NCI-H82 treated with DMSO at 0.1 percent for 48 hours (cell line): ENCODE measurements at regions not wholly inside any gene's neighbourhood (a gene's known extent, or its start where the extent isn't known, plus 50 kb on each side); places are given as distances from the start of the nearest gene placed in this dataset.

Experiments used
- DNase-seq: peaks from one replicate; lab custom pipeline; 2025; ENCODE audit not compliant: unreplicated experiment; lab: John Stamatoyannopoulos, UW

DNA sequence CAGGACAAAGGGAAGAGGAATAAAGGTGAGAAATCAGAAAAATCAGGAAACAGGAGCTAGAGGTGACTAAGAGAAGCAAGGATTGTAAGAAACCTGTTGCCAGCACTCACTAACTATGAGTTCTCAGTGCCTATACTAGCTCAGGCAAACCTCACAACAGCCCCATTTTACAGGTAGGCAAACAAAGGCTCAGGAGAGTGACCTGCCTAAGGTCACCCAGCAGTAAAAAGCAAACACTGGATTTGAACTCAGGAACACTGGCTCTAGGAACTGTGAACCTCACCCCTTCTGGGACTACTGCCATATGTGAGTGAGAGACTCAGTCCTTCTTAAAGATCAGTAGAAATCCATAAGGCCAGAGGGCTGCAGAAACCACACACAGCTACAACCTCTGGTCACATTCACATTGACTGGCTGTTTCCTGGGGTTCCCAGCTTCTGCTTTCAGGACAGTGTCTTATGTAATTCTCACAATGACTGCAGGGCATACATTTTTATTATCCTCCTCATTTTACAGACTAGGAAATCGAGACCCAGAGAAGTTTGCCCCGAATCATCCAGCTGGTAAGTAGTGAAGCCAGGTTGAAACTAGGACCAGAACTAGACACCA is 80.7 kb upstream of the MAFB start:
- no peak for DNase-seq

DNA sequence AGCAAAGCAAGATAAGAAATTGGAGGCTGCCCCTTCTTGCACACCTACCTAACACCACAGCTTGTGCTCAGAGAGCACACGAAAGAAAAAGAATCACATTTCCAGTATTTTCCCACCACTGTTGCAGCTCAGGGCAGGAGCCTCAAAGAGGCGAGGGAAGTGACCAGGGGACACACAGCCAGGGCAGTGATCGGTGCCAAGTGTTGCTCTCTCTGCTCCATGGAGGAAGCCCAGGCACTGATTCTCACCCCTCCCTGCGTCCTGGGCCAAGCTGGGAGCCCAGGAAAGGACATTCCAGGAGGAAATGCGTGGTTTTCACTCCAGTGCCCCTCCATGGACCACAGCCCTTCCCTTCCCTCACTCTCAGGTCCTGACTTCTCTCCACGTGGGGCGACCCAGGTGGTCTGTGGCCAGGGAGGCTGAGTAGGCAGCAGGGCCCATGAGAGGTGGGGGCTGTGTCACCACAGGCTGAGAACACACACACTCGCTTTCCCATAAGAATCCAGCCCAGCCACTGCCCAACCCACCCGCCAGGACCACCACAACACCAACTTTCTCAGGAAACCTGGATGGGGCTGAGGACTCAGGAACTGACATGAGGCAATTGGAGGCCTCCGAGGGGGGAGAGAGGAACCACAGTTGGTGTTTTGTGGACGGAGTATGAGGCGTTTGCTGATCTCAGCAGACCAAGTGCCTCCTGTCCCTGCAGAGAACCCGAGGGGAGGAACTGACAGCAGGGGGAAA is 81.7 kb upstream of the MAFB start:
- no peak for DNase-seq

DNA sequence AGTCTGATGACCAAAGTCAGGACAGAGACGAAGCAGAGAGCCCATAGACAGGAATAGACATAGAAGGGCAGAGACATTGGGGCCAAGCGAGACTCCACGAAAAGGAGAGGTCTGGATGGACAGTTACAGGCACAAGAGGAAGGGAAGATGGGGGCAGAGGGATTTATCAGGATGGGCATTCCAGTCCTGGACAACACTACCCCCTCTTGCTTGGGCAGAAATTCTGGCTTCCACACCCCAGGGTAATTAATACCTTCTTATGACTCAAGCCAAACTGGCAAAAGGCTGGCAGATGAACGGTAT is 82.2 kb upstream of the MAFB start:
- DNase-seq: no peak

DNA sequence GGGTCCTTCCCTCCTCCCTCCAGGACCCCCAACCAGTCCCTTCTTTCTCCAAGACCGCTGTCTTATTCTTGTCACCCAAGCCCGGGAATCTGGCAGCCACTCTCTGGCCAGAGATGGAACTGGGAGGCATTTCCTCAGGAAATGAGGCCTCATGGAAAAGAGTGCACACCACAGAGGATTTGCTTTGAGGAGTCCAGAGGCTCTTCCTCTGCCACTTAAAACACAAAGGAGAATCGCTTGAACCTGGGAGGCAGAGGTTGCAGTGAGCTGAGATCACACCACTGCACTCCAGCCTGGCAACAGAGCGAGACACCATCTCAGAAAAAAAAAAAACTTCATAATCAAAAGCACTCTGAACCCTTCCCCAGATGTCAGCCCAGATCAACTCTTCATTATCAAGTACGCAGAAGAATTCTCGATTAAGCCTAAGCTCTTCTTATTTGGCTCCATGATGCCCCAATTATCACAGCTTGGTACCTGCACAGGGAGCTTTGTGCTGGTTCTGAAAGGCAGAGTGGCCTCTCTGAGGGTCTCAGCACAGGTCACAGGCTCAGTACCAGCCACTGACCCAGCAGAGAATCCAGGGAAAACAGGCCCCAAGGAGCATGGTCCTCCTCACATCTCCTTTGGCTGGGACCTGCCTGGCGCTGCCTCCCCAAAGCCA is 82.9 kb upstream of the MAFB start:
- no peak for DNase-seq

DNA sequence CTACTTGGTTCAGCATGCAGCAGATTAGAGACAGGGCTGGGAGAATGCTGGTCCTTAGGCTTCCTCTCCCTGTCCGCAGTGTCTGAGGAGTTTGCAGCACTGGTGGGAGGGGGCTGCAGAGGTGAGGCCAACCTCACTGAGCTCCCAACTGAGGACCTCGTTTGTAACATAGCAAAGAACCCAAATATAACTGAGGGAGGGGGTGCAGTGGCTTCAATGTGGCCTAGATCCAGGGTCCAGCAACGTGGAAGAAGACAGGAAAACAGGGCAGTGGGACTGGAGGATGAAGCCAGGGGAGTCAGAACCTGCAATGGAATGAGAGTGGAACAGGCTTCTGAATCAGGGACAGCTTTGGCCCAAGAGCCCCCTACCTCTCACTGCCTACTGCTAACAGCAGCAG is 84.3 kb upstream of the MAFB start:
- DNase-seq: no peak

DNA sequence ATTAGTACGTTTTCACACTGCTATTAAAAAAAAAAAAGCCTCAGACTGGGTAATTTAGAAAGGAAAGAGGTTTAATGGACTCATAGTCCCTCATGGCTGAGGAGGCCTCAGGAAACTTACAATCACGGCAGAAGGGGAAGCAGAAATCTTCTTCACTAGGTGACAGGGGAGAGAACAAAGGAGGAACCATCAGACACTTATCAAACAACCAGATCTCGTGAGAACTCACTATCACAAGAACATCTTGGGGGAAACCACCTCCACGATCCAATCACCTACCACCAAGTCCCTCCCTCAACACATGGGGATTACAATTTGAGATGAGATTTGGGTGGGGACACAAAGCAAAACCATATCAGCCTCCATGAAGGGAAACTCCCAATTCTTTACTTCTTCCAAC is 85.2 kb upstream of the MAFB start:
- no peak for DNase-seq

DNA sequence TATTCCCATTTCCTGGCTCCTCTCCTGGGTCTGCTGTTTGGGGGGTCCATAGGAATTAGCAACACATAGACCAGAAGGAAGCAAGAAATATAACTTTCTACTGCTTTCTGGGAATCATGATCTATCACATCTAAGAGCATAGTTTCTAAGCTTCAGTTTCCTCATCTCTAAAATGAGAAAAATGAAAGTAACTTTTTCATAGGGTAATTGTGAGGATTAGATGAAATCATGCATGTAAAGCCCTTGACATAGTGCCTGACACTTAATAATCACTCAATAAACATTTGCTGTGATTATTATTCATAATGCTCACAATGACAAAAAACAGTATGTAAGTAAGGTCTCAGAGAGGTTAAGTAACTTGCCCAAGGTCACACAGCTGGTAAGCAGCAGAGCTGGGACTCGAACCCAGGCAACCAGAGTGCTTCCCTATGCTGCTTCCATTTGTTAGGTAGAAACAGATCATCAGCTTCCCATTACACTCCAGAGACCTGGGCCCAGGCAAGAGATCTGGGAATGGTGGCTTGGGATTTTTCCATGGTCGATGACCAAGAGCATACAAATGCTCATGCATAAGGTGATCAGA is 86.6 kb upstream of the MAFB start:
- DNase-seq: no peak

DNA sequence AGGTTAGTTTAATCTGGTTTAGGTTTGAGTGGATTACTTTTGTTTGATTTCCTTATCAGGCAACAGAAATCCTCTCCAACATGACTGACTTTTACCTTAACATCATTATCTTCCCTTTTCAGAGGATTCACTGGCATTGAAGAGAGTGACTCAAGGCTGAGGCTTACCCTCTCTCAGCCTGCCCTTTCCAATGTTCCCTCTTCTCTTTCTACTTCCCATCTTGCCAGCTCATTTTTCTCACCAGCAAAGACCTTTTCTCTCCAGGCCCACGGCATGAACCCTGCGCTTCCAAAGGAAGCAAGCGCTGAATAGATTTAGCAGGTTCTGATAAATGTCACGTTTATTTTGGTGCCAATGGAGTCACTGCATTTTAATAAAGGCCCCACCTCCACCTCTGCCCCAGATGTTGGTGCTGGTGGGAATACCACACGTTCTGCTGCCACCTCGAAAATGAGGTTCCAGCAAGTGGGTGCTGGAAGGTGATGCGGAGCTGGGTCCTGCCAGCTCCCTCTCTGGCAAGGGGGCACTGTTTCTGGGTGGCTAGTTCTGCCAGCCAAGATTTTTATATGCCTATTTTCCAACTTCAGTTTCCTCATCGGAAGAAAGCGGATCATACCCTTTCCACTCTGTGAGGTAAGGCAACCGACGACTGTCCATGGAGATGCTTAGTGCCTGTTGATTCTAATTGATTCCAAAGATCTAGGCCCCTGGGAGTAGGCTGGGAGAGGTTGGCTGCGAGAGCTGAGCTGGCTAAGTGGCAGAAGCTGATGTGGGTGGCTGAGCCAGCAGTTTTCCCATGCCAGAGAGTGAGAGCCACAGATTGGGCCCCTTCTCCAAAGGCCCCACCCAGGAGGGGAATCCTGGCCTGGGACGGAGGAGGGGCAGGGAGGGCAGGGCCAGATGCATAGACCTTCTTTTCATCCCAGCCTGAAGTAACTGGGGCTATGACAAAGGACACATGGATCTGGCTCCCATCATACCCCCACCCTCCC is 87.7 kb upstream of the MAFB start:
- DNase-seq: no peak

DNA sequence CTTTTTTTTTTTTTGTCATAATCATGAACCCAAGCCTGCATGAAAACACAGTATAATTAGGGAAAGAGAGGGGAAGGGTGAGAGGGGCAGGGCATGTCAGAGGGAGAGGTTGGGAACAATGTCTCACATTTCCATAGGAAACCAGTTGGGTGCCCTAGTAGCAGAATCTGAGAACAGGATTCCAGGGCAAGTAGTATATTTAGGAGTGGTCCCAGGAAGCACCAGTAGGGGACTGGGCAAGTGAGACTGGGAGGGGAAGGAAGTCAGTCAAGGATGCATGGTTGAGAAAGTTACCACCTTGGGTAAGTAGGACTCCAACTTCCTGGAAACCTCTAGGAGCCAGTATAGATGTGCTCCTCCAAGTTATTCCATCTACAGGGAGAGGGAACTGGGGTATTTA is 88.6 kb upstream of the MAFB start:
- no peak for DNase-seq

DNA sequence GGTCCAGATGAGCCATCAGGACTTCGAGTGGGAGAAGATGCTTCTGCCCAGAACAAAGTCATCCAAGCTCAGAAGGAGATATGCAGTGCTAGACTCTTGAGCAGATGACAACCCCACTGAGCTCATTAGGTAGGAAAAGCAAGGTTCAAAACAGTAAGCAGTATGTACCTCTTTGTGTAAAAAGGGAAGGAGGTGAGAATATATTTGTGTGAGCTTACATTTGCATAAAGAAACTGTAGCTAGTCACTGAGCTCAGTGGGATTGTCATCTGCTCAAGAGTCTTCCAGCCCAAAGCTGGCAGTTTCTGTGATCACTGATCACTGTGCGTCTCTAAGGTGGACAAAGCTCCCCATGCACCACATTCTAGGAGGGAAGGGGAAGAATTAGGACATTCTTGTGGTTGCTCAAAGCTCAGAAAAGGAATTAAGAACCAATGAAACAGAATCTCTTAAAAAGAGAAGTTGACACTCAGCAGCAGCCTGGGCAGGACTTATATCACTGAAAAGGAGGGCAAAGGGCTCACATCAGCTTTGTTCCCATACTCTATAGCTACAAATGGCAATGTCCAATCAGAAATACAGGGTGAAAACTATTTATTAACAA is 90.0 kb upstream of the MAFB start:
- no peak for DNase-seq

DNA sequence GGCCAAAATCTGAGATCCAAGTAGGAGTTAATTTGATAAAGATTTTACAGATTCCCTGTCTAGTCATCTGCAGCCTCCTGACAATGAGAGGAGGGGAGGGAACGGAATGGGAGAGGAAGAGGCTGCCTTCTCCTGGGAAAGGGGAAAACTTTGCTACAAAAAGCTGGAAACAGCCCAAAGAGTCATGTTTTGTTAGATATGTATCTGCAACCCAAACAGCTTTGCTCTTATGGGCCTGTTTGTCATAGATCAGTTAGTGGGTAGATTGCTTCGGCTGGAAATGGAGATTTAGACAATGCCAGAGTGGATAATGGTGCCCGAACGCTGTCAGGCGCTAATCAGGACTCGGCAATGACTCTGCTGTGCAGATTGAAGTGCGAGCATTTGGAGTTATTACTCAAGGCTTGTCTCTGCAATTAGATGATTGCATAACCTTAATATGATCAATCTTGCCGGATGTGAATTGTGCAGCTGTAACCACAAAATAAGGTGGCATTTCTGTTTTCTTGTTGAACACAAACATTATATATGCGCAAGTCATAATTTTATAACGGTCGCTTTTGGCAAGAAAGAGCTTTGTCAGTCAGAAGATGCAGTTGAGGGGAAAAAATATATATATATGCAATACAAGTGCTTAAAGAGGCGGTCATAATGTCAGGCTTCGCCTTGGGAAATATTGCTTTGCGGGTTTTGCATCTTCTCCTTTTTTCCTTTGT is 92.4 kb upstream of the MAFB start:
- DNase-seq: no peak

DNA sequence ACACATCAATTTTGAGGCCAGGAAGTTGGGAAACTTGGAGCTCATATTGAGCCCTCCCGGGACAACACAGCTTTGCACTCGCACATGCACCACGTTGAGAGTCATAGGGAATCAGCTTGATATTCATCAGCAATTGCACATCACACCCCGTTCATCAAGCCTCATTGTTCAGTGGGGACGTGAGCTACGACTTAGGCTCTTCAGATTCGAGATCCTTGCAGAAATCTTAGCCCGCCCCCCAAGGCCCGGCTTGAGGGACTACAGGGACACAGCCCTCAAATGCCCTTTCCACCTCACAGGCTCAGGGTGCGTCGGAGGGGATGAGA is 93.0 kb upstream of the MAFB start:
- DNase-seq: no peak

DNA sequence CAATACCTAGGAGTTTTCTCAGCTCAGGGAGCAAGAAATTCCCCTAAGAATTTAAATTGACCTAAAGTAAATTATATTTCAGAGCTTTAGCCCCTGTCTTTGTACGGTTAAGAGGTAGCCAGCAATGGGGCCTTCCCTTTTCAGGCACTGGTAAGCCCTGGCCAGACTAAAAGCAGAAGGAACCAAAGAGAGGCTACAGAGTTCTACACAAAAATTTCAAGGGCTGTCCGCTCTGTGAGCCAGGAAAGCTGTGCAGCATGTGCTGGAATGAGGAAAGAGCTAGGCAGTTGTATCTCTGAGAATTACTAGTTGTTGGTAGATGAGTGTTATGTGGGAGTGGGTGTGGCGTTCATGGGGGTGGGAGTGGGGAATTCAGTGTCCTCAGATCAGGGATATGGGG is 96.3 kb upstream of the MAFB start:
- no peak for DNase-seq

DNA sequence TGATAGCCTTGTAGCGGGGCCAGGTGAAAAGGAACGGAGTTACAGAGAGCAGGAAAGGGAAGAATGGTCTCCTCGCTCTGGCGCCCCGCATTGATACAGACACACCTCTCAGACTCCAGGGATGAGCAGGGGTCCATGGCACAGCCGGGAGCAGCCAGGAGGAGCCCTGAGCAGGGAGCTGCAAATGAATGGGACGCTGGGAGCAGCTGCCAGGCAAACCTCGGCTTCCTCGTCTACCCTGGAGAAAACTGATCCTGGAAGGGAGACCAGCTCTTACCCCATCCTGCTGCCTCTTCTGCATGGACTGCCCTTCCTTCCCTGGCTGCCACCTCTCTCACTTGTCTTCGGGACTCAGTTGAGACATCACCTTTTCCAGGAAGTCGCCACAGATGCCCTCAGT is 97.3 kb upstream of the MAFB start:
- no peak for DNase-seq

DNA sequence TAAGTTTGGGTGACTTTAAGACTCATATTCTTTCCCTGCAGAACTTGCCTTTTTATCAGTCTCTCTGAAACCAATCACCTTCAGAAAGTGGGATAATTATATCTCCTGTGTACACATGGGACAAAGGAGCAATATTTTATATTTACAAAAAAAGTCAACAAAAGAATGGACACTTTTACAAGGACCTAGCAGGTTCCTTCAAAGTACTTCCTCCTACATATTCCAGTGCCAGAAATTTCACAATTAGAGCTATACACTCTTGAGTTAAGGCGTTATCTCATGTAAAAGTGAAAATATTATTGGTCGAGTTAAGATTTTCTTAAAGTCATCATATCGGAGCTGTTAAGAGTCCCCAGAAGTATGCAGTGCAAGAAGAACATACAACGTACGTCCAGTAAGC is 98.9 kb upstream of the MAFB start:
- DNase-seq: no peak

DNA sequence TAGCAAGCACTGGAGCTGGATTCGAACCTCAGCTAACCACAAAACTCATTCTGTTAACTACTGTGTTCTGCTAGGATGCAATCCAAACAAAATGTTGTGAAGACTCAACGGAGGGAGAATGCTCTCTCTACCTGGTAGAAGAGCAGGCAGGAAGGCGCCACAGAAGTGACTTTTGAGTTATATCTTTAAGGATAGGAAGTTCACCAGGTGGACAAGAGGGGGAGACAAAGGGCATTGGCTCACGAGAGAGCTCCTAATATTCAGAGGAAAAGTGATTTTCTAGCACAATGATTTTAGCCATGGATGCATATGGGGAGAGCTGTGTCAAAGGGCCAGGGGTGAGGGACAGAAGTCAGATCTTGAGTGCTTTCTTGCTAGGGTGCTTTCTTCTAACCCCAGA is 108.4 kb upstream of the MAFB start:
- DNase-seq: no peak

DNA sequence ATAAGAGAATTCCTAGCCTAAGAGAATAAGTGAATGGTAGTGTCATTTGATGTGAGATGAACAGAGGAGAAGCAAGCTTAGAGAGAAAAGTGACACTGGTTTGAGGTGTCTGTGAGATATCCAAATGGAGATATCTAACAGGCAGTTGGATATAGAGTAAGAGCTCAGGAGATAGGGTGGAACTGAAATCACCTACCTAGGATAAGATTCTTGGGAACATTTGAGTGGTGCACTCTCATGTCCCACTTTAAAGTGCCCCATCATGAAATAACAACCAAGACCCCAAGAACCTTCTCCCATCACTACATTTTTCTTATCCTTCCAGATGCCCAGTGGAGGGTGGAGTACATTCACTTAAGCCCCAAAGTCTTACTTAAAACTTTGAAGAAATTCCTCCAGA is 109.0 kb upstream of the MAFB start:
- no peak for DNase-seq

DNA sequence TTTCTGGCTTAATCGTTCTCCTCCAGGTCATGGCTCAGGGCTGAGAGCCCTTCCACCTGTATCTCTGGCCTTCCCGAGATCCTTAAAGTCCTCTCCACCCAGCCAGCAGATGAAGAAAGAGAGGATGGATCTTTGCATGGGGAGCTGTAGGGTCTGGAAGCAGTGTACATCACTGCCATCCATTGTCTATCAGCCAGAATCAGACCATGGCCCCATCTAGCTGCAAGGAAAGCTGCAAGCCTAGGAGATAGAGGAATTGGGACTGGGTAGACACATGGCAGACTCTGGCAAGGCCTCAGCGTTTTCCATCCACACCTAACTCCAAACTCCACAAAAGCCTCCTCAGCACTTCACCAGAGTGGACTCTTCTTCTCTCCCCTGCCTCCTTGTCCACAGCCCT is 113.8 kb upstream of the MAFB start:
- DNase-seq: no peak

DNA sequence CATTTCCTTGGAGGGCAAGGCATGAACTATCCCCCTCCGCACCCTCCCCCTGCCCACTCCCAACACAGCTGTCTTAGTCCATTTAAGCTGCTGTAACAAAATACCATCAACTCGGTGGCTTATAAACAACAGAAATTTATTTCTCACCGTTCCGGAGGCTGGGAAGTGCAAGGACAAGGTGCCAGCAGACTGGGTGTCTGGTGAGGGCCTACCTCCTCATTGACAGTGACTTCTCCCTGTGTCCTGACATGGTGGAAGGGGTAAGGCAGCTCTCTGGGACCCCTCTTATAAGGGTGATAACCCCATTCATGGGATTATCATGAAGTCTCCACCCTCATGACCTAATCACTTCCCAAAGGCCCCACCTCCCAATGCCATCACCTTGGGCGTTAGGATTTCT is 114.3 kb upstream of the MAFB start:
- no peak for DNase-seq

DNA sequence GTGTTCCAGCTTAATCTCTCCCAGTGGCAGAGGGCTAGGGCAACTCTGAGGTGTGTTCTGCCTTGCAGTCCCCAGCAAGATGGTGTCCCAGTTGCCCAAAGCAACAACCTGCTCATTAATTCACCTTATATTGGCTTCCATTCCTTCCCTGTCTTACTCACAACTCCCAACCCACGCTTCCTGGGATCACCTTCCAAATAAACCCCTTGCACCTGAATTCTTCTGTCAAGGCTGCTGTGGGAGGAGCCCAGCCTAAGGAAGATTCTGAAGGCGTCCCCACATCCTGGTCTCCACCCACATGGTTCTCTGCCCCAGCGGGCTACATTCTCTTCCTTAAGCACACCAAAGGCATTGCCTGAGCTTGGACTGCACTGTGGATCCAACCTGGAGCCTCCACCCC is 116.6 kb upstream of the MAFB start:
- DNase-seq: no peak
